ENCODE measurements at regions not wholly inside any gene's neighbourhood (a gene's known extent, or its start where the extent isn't known, plus 50 kb on each side); places are given as distances from the start of the nearest gene placed in this dataset.

DNA sequence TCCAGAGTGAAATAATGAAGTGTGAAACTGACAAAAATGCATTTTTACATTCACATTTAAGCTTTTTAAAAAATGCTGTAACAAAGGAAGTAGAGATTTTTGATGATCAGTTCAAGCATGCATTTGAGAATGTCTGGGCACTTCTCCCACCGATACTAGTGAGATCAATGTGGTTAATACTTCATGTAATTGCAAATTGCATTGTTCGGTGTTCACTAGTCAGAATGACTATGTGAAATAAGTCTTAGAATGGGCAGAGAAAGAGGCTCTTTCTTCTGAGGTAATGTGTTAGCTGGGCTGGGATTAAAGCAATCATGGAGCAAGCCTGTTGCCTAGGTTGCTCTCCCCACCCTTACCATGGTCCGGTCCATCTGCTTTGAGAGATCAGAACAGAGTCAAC, 587.0 kb upstream of the GRM7 start:
- TF ChIP-seq CTCF (IDR thresholded peaks at IDR 0.05; ENCODE audit: insufficient read depth, low read length, poor library complexity, severe bottlenecking) = no peak
- TF ChIP-seq EZH2phosphoT487 (conservative IDR thresholded peaks at IDR 0.05; ENCODE audit: low read length) = no peak
